Hematopoietic multipotent progenitor cell treated with erythropoietin and hydrocortisone succinate and interleukin-3 and kit ligand, for 4 days (in vitro differentiated cells): ENCODE measurements at regions not wholly inside any gene's neighbourhood (a gene's known extent, or its start where the extent isn't known, plus 50 kb on each side); places are given as distances from the start of the nearest gene placed in this dataset.

Experiments
- DNase-seq: peaks from one replicate; pipeline ENCODE4 v3.0.0-alpha.2; 2015

DNA sequence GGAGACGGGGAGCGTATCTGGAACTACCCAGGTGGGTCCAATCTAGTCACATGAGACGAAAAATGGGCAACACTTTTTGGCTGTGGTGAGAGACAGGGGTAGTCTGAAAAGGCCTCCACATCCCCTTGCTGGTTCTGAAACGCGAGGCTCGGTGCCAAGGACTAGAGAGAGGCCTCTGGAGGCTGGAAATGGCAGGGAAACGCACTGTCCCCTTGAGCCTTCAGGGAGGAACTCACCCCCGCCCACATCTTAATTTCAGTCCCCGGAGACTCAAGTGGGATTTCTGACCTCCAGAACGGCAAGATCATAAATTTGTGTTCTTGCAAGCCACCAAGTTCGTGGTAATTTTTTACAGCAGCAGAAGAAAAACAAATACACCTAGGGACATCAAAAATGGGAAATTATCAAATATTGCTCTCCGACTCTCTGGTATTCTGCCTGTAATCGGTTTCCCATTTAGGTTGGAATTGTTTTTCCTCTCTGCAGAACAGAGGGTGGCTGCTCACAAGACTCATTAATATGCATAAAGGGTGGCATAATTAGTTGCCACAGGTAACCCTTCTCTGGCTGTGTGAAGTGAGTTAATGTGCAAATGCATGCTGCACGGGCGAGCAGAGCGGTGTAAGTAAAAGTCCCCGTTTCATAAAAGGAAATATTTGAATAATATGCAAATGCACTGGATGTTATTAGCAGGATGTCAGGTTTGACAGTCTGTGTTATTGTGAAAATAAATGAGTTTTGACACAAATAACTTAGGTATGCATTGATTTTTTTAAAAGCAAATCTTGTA is 185.7 kb downstream of the ARRDC4 start:
- DNase-seq, result no peak

DNA sequence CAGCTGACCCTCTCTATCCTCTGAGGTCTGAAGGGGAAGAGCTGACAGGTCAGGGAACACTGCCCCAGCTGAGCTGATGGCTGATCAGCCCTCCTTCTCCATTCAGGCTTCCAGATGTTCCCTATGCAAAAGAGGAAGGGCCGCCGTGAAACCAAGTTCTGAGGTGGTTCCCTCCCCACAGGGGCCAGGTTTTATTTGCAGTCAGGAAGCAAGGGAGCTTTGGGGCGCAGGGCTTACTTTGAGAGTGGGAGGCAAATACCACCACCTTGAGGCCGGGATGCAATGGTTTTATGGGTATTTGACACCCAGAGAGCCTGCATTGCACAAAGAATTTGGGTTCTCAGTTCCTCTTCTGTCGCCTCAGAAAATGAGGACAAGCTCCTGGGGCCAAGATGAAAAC is 186.9 kb downstream of the ARRDC4 start:
- peak; percentile 56 for DNase-seq

DNA sequence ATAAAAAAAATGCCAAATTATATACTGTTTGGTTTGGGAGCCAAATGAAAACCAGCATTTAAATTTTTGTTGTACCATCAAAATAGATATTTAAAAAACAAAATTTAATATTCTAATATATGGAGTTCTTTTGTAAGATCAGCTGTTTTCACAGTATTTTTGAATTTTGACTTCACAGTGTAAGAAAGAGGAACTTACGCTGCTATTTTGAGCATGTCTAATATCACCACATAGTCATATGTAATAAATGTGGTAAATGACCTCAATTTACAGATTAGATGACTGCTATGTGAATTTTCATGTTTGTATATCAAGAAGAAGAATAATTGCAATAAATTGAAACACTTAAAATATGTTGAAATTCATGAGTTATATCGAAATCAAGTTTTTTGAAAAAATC is 189.6 kb downstream of the ARRDC4 start:
- DNase-seq, result peak; percentile 80

DNA sequence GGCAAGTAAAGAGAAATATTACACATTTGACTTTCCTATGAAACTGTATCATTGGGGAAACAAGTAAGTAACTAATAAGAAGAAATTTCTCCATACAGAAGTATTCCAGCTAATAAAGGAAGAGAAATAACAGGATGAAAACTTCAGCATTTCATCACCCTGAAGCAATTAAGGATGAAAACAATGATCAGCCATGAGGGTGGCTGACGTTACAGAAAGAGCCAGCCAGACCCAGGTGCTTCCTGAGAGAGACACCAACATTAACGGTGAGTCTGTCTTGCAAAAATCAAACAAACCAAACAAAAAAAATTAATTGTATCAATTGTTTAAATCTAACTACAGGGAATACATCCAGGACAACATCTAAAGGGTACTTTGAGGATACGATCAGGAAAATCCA is 190.0 kb downstream of the ARRDC4 start:
- DNase-seq, result no peak

DNA sequence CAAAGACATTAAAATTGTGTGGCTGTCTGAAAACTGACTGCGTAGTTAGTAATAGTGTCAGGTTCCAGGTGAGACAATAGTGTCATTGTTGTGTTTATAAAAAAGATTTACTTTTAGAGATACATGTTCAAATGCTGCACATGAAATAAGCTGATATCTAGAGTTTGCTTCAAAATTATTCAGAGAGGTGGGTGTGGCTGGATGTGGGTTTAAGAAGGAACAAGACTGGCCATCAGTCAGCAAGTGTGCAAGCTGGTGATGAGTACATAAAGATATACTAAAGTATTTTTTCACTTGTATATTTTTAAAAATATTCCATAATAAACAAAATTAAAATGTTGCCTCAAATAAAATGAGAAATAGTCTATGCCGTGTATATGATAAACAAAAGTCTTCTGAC is 190.6 kb downstream of the ARRDC4 start:
- peak; percentile 60 for DNase-seq

DNA sequence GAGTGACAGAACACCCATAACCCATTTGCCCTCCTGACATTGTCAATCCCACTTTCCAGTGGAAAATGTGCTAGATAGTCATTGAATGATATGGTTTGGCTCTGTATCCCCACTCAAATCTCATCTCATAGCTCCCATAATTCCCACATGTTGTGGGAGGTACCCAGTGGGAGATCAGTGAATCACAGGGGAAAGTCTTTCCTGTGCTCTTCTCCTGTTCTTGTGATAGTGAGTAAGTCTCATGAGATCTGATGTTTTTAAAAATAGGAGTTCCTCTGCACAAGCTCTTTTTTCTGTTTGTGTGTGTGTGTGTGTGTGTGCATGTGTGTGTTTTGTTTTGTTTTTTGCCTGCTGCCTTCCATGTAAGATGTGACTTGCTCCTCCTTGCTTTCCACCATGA is 191.7 kb downstream of the ARRDC4 start:
- no peak for DNase-seq

DNA sequence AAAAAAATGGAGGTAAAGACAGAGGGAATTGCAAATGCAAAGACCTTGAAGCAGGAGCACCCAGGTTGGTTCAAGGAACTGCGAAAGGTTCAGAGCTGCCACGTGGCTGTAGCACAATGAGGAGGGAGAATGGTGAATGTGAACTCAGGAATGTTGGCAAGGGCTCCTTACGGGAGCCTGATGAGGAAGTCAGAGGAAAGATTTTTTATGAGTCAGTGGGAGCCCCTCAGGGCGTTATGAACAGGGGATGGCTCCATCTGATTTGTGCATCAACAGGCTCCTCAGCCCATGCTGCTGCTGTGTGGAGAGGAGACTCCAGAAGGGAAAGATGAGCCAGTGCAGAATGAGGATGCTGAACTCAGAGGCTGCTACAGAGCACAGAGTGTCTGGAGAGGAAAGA is 194.4 kb downstream of the ARRDC4 start:
- no peak for DNase-seq

DNA sequence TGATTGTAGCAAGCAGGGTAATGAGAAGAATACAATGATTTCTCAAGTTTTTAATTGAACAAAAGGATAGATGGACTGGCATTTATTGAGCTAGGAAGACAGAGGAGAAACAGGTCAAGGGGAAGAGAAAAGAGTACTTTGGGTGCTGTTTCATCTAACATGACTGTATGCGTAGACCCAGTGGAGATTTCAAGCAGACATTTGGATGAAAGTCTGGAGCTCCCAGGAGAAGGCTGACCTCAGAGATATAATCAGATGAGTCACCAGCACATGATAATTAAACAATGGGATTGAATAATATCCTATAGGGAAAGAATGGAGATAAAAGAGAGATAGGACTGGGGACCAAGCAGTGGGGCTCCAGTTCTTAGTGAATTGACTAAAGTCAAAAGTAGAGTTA is 194.9 kb downstream of the ARRDC4 start:
- DNase-seq, result no peak

DNA sequence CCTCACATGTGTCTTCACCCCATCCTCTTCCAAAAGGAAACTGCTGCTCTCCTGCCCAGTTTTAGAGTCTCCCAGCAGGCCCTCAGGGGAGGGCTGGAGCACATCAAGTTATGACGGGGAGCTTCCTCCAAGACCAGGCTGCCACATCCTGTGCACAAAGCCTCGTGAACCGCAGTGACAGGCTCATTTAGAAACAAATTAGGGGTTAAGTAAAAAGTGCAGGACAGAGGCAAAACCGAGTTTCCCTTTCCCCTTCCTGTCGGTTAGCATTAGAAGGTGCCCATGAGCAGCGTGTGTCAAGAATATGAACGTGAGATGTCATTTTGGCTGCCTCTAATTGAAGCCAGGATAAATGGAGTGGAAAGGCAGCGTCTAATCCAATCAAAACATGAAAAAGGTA is 199.7 kb downstream of the ARRDC4 start:
- peak; percentile 93 for DNase-seq

DNA sequence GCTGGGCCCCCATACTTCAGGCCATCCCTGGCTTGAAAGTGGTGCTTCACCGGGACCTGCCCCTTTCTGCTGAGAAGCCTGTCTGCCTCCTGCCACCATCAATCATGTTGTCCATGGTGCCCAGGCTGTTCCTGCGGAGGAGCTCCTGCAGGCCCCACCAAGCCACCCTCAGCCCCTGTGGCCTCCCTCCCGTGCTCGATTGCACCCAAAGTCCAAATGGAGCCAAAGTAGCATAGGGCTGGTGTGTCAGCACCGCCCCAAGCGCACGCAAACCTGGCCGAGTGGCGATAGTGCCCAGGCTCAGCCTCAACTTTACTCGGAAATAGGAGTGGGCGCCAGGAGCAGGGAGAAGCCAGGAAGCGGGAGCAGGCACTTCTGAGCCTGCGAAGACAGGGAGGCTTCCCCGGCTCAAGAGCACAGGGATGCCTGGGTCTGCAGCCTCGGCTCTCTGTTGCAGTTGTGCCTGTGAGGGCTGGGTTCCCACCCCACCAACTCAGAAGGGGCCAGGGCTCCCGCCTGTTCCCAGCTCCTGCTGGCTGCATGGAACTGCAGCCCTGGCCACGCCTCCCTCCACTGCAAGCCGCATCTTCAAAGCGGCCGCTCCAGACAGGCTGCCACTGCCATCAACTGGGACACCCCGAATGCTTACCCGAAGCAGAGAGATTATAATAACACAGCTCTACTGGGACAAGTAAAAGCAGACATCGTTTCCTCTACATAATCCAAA is 203.0 kb downstream of the ARRDC4 start:
- no peak for DNase-seq

DNA sequence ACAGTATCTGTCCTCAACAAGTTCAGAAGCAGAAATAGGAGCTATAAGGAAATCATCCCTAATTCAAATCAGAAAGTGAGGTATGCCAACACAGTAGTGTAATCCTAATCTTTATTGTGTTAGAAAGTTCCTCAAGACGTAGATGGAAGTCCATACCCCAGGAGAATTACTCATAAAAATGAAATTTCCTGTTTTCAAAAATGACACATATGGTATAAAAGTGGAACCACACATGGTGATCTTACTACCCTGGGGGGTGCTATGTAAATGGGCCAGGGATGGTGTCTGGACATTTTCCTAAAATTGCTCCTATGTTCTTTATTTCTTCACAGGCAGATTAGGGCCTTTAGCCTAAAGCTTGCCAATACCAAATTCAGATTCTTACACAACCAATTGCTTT is 204.1 kb downstream of the ARRDC4 start:
- no peak for DNase-seq

DNA sequence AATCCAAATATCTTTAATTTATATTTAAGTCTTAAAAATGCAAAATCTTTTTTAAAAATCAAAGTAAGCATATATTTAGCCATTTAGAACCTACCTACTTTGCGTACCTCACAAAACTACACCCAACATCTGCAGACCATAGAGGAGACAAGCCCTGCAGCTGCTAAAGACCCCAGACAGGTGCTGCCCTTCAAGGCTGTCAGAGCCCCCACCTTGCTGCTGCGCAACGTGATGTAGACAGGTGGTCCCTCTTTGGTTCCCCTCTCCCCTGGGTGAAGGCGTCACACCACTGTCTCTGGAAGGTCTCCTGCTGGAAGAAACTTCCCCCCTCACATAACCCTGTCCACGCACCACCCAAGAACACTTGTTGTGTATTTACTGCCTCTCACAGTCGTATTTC is 204.5 kb downstream of the ARRDC4 start:
- no peak for DNase-seq

DNA sequence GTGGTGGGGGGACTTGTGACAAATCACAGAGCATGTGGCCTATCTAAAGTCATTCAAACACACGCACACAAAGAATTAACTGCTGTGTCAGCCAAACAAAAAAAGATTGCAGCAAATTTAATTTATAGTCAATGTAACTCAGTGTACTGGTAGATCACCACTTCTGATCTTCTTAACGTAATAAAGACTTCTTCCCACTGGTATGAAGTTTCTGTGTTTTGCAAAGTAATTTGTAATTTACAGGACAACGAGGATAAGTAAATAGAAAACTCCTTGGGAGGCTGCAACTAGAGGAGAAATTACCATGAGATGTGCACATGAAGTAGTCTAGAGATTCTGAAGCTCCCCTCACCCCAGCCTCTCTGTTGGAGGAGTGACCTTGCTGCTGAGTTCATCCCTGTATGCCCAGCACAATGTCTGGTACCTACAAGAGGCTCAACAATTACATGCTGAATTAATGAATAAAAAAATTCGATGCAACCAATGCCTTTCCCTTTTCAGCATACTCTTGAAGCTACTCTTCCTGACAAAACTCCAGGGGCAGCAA is 207.3 kb downstream of the ARRDC4 start:
- no peak for DNase-seq

DNA sequence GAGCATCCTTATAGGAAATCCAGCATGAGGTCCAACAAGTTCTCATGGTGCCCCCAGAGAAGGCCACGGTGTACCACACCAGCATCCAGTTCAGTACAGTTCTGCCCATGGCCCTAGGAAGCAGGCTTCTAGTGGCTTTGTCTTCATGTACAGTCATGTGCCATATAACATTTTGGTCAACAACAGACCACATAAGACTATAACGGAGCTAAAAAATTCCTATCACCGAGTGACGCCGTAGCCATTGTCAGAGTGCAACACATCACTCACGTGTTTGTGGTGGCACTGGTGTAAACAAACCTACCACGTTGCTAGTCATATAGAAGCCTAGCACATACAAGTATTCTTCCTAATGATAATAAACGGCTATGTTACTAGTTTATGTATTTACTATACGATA is 209.0 kb downstream of the ARRDC4 start:
- peak; percentile 80 for DNase-seq

DNA sequence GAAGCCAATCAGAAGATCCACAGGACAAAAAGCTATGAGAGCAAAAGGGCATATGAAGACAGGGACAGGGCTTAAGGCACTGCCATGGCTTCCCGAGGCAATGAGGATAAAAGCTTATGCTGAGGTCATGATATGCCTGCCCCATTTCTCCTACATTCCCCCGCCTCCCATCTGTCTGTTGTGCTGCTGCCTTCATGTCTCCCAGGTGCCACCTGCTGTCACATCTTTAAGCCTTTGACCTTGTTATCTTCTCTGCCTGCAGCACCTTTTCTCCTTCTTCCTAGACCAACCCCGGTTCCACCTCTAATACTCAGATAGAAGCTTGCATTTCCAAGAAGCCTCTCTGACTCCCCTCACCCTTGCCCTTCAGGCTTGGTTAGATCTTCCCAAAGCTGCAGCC is 213.8 kb downstream of the ARRDC4 start:
- DNase-seq, result peak; percentile 18

DNA sequence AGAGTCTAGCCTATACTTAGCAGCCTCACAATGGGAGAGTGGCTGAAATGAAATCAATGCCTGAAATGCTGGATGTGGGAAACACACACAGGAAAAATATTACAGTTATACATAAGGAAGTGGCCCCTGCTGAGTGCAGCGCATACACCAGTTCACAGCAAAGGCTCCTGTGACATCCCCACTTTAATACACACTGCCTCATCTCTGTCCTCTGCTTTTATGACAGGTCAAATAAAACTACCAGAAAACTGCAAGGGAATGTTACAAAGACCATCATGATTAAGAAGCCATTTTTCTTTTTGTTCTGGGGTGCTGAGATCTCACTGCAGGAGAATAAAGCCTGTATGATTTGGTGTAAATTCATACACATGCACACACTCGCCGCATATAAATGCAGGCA is 214.3 kb downstream of the ARRDC4 start:
- DNase-seq, result no peak

DNA sequence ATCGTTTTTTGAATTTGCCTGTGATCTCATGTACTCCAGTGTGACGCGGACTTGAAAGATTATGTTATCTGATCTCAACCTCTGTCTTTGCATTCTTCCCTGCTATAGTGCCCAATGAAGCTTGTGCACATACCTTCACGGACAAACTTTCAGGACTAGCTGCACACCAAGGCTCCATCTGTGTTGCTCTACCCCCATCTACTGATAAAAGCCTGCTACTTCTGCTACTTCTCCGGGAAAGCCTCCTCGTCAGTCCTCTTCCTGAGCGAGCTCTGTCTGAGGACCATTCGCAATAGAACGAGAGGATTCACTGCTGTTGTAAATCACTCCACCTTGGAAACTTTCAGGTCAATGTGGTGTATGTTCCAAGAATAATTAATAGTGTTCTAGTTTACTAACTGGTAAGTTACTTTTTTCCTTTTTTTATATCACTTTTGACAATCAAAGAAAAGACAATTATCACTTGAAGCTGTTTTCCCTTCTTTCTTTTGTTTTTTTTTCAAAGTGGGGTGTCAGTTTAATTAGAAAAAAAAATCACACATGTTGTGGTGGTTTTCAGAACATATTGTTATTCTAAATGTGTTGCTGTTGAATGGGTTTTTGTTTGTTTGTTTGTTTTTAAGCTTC is 217.6 kb downstream of the ARRDC4 start:
- peak; percentile 89 for DNase-seq

DNA sequence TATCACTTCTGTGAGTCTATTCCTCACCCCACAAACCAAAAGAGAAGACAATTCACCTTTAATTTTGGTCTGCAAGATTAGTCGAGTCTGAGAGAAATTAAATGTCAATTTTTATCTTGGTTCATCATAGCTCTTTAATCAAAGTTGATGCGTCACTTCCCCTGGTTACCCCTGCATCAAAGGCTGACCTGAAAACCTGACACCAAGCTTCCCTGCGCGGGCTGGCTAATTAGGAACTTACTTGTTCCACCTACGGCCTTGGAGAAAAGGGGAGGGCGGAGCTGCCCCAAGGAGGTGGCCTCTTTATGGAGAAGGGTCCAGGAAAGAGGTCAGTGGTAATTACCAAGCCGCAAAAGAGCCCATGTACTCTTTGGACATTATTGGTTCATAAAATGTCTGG is 218.4 kb downstream of the ARRDC4 start:
- DNase-seq, result peak; percentile 7

DNA sequence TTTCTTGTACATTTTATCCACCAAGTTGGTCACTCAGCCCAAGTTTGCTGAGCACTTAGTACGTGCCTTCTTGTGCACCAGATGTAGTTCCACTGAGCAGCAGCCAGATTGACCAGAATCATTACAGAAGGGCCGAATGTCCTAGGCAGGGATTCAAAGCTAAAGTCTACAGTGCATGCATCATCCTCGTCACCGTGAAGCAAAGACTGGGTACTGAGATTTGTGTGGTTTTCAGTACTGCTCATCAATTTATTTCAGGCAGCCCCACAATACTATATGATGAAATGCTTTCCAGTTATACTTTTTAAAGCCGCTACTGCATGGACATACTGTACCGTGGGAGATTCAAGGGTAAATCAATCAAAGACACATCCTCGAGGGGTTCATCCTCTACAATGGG is 227.0 kb downstream of the ARRDC4 start:
- no peak for DNase-seq

DNA sequence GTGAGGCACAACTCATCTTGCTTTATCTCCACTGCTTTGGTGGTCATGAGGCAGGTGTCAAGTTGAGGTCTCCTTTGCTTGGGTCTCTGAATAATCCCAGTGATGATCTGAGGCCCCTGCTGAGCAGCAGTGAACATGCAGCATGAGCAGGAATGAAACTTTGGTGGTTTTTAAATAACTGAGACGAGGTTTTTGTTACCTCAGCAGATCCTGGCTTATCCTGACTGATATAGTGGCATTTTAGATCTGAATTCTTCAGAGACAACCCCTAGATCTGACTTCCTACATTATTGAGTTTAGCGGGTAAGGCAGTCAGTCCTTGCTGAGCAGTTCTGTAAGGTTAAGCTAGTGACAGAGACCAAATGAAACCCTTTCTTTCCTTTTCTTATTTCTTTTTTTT is 230.4 kb downstream of the ARRDC4 start:
- DNase-seq, result no peak

DNA sequence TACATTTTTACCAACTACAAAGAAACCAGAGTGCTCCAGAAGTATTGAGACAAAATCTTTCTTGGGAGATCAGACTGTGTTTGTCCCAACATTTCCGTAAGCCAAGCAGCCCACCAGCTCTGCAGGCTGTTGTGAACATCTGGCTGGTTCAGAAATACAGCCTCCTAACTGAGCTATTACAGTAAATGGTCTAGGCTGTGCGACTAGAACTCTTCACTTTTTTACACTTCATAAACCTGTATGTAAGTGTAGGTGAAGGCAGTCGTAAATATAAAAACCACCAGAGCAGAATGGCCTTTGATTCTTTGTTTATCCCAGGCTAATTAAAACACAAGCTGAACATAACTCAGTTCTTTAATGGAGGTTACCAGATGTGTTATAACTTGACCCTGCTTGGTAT is 235.3 kb downstream of the ARRDC4 start:
- no peak for DNase-seq

DNA sequence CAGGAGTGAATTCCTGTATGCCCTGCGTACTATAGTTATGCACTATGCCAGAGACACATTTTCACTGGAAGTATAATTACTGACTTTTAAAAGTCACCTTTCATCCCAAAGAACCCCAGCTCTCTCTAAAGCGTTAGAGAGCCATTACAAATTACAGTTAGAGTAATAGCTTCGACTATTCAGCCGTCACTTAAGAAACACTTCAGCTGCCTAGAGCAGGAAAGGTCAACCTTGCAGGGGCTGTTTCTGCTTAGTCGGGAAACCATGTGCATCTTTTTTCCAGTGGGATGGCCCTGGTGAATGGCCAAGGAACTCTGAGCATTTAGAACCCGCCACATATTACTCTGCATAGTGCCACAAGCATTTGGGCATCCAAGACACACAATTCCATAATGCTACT is 235.9 kb downstream of the ARRDC4 start:
- no peak for DNase-seq

DNA sequence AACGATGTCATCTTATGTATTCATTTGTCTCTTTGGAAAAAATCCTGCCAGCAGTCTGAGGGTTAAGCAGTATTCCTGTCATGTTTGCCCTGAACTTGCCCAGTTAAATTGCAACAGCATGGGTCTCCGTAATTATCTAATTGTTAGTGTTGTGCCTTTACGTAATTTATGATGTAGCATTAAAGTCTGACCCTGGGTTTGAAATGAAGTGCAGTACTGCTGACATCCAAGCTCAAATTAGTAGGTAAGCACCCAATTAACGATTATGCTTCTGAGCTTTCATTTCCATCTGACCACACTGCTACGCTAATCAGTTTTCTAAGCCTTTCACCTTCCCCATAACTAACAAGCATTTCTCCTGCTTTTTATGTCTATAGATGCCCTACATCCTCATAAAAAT is 241.8 kb downstream of the ARRDC4 start:
- DNase-seq, result no peak
